ENCODE measurements at regions not wholly inside any gene's neighbourhood (a gene's known extent, or its start where the extent isn't known, plus 50 kb on each side); places are given as distances from the start of the nearest gene placed in this dataset.

GRCh38 chr5:101932599-101932998 lies 363.5 kb downstream of the SLCO4C1 start:
- TF ChIP-seq SMC3 (conservative IDR thresholded peaks at IDR 0.05; ENCODE audit: poor library complexity) (no peak), RAD21 (conservative IDR thresholded peaks at IDR 0.05) (no peak)
- no peak overlapping the region for H3K4me3 ChIP-seq (ENCODE audit: low read length)

DNA sequence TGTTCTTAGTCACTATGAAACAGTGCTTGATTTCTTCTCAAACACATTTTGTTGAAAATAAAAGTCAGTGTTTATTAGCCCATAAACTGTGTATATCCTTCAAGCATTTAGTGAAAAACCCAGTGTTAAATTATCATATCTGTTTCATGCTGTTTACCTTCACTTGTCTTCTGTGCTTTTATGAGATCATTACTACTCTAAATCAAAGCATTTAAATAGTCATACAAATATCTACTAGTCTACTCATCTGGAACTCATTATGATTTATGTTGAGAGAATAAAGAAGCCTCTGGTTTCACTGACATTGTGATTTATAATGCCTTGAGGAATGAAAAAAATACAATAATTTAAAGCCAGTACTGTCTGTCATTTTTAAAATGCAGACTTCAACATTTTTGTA lies 366.5 kb downstream of the SLCO4C1 start:
- Histone ChIP-seq H4K20me1 (ENCODE audit: insufficient read depth) (no peaks in the 10 kb centered on the region), H3K4me3 (ENCODE audit: low read length) (no peak overlapping the region), H3K27me3 (ENCODE audit: insufficient read depth, low read depth, low read length) (no peaks in the 10 kb centered on the region), H3K9me2 (ENCODE audit: insufficient read depth, low read length) (no peaks in the 10 kb centered on the region), H3F3A (ENCODE audit: insufficient read depth, low read length, poor library complexity, severe bottlenecking) (no peaks in the 10 kb centered on the region), H3K36me3 (ENCODE audit: insufficient read depth, low read length) (no peaks in the 10 kb centered on the region), H3K27ac (ENCODE audit: low read length) (no peak overlapping the region), H3K9ac (ENCODE audit: low read length) (no peak overlapping the region), H3K79me2 (replicated peaks; ENCODE audit: insufficient read depth, low read length) (no peaks in the 10 kb centered on the region), H3K4me2 (ENCODE audit: low read length) (no peak overlapping the region), H3K9me3 (ENCODE audit: low read length) (no peaks in the 10 kb centered on the region), H2AFZ (ENCODE audit: low read depth, low read length) (no peak overlapping the region)
- TF ChIP-seq RAD21 (conservative IDR thresholded peaks at IDR 0.05): no peak
- TF ChIP-seq, protein P1, sequence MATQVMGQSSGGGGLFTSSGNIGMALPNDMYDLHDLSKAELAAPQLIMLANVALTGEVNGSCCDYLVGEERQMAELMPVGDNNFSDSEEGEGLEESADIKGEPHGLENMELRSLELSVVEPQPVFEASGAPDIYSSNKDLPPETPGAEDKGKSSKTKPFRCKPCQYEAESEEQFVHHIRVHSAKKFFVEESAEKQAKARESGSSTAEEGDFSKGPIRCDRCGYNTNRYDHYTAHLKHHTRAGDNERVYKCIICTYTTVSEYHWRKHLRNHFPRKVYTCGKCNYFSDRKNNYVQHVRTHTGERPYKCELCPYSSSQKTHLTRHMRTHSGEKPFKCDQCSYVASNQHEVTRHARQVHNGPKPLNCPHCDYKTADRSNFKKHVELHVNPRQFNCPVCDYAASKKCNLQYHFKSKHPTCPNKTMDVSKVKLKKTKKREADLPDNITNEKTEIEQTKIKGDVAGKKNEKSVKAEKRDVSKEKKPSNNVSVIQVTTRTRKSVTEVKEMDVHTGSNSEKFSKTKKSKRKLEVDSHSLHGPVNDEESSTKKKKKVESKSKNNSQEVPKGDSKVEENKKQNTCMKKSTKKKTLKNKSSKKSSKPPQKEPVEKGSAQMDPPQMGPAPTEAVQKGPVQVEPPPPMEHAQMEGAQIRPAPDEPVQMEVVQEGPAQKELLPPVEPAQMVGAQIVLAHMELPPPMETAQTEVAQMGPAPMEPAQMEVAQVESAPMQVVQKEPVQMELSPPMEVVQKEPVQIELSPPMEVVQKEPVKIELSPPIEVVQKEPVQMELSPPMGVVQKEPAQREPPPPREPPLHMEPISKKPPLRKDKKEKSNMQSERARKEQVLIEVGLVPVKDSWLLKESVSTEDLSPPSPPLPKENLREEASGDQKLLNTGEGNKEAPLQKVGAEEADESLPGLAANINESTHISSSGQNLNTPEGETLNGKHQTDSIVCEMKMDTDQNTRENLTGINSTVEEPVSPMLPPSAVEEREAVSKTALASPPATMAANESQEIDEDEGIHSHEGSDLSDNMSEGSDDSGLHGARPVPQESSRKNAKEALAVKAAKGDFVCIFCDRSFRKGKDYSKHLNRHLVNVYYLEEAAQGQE (IDR thresholded peaks at IDR 0.05; ENCODE audit: borderline replicate concordance): no peak

More at GRCh38 chr5:101932599-101932998, 363.5 kb downstream of the SLCO4C1 start:
- Histone ChIP-seq H3K9ac (ENCODE audit: low read length) (no peak overlapping the region), H3K4me2 (ENCODE audit: low read length) (no peak overlapping the region), H3F3A (ENCODE audit: insufficient read depth, low read length, poor library complexity, severe bottlenecking) (no peaks in the 10 kb centered on the region), H2AFZ (ENCODE audit: low read depth, low read length) (no peak overlapping the region), H4K20me1 (ENCODE audit: insufficient read depth) (no peaks in the 10 kb centered on the region), H3K27ac (ENCODE audit: low read length) (no peak overlapping the region), H3K9me2 (ENCODE audit: insufficient read depth, low read length) (no peaks in the 10 kb centered on the region), H3K9me3 (ENCODE audit: low read length) (no peaks in the 10 kb centered on the region), H3K36me3 (ENCODE audit: insufficient read depth, low read length) (no peaks in the 10 kb centered on the region), H3K27me3 (ENCODE audit: insufficient read depth, low read depth, low read length) (no peaks in the 10 kb centered on the region), H3K79me2 (replicated peaks; ENCODE audit: insufficient read depth, low read length) (no peaks in the 10 kb centered on the region)

- no peak overlapping the region for H3K4me3 ChIP-seq (ENCODE audit: low read length)
- H3K4me2 ChIP-seq (ENCODE audit: low read length): no peak overlapping the region
- no peaks in the 10 kb centered on the region for H3K79me2 ChIP-seq (replicated peaks; ENCODE audit: insufficient read depth, low read length)
- H2AFZ ChIP-seq (ENCODE audit: low read depth, low read length): no peak overlapping the region
- H4K20me1 ChIP-seq (ENCODE audit: insufficient read depth): no peaks in the 10 kb centered on the region
- TF ChIP-seq POLR2AphosphoS5 (IDR thresholded peaks at IDR 0.05) (no peak), MXI1 (conservative IDR thresholded peaks at IDR 0.05; ENCODE audit: poor library complexity, severe bottlenecking) (no peak), SMC3 (conservative IDR thresholded peaks at IDR 0.05; ENCODE audit: poor library complexity) (no peak), EP300 (conservative IDR thresholded peaks at IDR 0.05; ENCODE audit: poor library complexity, severe bottlenecking) (no peak), EZH2 (IDR thresholded peaks at IDR 0.05; ENCODE audit: borderline replicate concordance, insufficient read depth, low read length, poor library complexity, severe bottlenecking) (no peak), RAD21 (conservative IDR thresholded peaks at IDR 0.05) (no peak), TAF1 (IDR thresholded peaks at IDR 0.05; ENCODE audit: low read depth) (no peak)
- TF ChIP-seq, protein P2, sequence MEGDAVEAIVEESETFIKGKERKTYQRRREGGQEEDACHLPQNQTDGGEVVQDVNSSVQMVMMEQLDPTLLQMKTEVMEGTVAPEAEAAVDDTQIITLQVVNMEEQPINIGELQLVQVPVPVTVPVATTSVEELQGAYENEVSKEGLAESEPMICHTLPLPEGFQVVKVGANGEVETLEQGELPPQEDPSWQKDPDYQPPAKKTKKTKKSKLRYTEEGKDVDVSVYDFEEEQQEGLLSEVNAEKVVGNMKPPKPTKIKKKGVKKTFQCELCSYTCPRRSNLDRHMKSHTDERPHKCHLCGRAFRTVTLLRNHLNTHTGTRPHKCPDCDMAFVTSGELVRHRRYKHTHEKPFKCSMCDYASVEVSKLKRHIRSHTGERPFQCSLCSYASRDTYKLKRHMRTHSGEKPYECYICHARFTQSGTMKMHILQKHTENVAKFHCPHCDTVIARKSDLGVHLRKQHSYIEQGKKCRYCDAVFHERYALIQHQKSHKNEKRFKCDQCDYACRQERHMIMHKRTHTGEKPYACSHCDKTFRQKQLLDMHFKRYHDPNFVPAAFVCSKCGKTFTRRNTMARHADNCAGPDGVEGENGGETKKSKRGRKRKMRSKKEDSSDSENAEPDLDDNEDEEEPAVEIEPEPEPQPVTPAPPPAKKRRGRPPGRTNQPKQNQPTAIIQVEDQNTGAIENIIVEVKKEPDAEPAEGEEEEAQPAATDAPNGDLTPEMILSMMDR (IDR thresholded peaks at IDR 0.05; ENCODE audit: poor library complexity, severe bottlenecking): no peak
- TF ChIP-seq, protein P1 (IDR thresholded peaks at IDR 0.05; ENCODE audit: borderline replicate concordance): no peak
- no peaks in the 10 kb centered on the region for H3K27me3 ChIP-seq (ENCODE audit: insufficient read depth, low read depth, low read length)
- H3K9me3 ChIP-seq (ENCODE audit: low read length): no peaks in the 10 kb centered on the region
- no peak overlapping the region for H3K27ac ChIP-seq (ENCODE audit: low read length)
- no peaks in the 10 kb centered on the region for H3K36me3 ChIP-seq (ENCODE audit: insufficient read depth, low read length)
- H3F3A ChIP-seq (ENCODE audit: insufficient read depth, low read length, poor library complexity, severe bottlenecking): no peaks in the 10 kb centered on the region
- no peak overlapping the region for H3K9ac ChIP-seq (ENCODE audit: low read length)
- no peaks in the 10 kb centered on the region for H3K9me2 ChIP-seq (ENCODE audit: insufficient read depth, low read length)
These were observed 378.9 kb downstream of the SLCO4C1 start for GRCh38 chr5:101917166-101917565.
